Activated CD4-positive, CD25-positive, alpha-beta regulatory T cell treated with anti-CD3 and anti-CD28 coated beads, Interleukin-2, amount 50 U/mL, for 24 hours (primary cell): ENCODE measurements at regions not wholly inside any gene's neighbourhood (a gene's known extent, or its start where the extent isn't known, plus 50 kb on each side); places are given as distances from the start of the nearest gene placed in this dataset.

Experiments used
- ATAC-seq, 2 donors: fragments of 150-1000 bp; cut with Tn5 transposase; one replicate each; pipeline ENCODE4 v1.10.0; 2021; ENCODE audit warnings: mild to moderate bottlenecking in 1 of 2, moderate library complexity in 1 of 2

DNA sequence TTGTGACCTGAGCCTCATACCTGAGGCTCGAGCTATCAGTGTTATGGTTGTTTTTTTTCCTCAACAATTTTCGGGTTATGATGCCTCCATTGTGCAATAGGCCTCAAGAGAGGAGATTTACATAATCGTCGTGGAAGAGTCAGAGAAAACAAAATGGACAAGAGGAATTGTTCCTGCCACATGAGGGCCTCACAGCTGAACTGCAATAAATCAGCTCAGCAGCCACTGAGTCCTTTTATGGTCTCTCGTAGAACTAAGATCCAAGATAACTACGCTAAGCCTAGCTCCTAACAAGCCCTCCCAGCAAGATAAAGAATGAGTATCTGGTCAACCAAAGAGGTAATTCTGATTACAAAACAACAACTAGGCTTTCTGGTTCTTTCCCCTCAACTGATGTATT lies 336.8 kb downstream of the WDR11 start:
- ATAC-seq, result no peak

DNA sequence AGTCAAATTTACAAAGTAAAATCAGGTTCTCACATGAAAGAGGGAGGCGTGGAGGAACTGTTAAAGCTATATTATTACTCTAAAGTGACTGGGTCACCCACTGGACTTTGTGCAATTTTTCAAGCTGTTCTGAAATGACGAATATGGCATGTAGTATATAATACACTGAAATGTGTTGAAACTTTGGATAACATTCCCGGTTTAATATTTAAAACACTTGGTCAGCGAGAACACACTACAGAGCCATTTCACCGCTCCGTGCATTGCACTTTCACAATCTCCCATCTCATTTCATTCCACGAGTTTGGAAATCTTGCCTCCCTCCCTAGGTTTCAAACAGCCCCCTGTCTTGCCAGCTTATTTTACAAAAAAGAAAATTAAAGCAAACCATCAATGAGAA lies 337.9 kb downstream of the WDR11 start:
- ATAC-seq, result no peak

DNA sequence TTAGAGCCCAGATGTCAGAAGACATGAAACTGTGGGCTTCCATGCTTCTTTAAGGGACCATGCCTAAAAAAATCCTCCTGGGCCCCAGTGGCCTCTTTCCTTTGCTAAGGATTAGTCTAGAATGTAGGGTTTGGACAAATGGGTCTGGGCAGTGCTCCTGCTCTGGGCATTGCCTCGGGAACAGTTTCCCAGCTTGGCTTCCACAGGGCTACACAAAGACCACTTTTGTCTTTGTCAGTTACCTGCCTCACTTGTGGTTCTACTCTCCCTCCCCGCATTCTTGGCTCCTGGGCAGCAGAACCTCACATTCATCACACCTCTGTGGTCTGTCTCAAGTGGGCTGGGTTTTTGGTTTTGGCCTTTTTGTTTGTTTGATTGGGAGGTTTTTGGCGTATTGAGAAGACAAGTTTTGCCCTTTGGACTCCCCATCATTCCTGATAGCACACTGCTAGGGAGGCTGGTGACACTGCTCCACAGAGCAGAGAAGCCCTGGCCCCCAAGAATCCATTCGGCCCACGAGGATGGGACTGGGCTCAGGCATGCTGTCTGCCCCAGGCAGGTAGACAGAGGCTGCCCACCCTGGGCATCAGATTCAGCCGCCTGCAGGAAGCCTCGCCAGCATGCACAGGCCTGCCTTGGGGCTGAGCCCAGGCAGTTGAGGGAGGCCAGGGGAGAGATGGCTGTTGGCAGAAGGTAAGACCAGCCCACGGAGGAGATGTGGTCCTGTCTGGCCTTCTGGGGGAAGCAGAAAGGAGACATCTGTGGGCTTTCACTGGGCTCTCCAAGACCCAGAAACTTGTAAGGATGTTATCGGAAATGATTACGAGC lies 343.7 kb downstream of the WDR11 start:
- ATAC-seq, result no peak

DNA sequence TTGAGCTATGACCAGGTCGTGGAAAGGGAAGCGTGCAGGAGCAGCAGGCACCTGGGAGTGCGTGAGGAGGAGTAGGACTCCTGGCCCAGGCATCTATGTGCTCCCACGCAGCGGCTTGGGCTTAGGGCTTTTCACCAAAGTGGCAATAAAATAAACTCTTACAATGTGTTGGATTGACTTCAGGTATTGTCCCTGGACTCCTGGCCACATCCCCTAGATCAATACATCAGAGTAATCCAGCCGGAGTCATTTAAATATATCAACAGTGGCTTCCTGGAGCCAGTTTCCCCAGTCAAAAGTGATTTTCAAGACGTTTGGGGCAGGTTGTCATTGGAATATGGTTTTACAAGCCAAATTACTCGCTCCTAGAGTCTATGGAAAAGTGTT lies 344.4 kb downstream of the WDR11 start:
- ATAC-seq, result no peak

DNA sequence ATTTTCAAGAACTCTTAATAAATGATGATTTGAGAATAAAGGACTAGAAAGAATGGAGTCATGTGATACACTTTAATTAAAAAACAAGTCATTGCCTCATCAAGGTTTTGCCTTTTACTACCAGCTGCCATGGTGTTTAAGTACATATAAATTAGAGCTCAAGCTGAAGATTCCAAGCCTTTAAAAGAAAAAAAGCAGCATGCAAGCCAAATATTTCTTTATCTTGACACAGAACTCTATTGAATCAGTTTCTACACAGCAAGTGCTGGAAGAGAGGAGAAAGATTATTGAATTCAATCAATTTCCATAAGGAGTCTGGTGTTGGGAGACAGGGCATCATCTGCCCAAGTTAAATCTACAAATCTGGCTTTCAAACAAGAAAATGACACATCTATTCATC lies 347.9 kb downstream of the WDR11 start:
- ATAC-seq, result no peak

DNA sequence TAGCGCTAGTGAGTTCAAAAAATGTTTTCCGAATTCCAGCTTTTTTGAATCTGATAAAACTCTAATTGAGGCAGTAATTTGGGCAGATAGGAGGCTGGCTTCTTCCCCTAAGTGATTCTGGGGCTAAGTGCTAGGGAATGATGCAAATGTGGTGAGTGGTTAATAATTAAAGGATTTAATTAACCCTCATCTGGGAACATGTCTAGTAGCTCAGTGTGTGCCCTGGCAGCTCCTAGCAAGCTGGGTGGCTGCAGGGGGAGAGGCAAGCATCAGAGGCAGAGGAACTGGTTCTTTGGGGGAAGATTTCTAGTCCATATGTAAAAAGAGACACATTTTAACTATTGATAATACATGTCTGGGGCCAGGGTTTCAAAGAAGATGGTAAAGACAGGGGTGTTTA lies 354.5 kb downstream of the WDR11 start:
- no peak for ATAC-seq

DNA sequence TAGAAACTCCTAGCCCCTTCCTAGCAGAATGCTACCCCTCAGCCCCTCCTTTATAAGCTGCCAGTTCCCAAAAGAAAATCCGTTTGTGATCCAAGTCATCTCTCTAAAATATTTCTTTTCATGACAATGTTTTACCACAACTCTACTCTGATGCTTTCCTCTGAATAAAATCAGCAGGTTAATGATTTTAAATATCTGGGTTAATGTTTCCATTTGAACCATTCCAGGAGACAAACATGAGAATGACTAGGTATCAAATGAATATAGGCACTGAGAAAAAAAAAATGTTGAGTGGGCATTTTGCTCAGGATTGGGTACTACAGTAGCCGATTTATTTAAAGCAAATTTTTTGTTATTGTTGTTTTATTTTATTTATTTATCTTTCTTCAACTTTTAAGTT lies 360.3 kb downstream of the WDR11 start:
- no peak for ATAC-seq

DNA sequence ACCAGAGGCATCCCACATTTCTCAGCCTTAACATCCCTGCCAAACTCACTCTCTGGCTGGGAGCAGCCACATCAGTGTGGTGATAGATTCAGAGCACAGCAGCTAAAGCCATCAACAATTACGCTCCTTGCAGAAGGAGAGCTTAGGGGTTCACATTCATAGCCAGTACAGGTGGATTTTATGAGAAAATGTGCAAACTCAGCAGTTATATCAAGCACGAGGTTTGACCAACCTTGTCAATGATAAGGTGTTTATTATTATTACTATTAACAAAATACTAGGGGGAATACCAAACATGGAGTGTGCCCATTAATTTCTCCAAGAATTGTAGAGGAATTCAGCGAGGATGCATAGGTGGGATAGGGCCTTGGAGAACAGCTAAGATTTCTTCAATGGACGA lies 362.3 kb downstream of the WDR11 start:
- no peak for ATAC-seq

DNA sequence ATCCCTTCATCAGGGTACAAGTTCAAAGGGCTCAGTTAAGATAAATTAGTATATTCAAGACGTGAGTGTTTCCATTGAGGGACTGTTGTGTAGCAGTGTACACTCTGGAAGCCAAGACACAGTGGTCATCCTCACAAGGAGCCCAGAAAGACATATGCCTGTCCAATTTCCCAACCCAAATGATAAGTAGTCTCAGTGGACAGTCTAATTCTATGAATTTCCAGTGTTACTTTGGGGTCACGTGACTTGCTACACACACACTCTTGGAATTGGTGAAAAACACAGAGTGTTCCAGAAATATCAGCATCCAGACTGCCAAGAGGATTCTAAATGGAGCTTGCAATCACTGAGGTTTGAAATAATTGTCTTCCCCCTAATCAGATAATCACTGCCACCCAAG lies 365.1 kb downstream of the WDR11 start:
- ATAC-seq, result no peak

DNA sequence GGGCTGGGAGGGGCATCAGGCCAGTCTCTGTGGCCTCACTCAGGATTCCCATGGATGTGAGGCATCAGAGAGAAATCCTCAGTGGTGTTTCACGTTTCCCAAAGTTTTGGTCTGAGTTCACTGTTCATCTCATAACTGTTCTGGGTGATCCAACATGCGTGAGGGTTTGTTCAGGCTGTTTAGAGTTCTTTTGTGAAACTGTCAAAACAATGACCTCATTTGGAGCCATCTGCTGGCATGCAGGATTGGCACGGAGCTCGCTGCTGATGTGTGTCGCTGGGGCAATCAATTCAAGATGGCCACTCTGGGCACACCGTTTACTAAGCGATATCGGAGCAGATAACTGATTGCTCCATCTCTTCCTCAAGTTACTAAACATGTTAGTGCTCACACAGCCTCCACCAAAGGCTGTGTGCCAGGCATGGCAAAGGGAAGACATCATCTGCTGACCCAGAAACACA lies 365.6 kb downstream of the WDR11 start:
- no peak for ATAC-seq

- ATAC-seq, result no peak
These were observed 366.2 kb downstream of the WDR11 start for GRCh38 chr10:121217331-121217730.

DNA sequence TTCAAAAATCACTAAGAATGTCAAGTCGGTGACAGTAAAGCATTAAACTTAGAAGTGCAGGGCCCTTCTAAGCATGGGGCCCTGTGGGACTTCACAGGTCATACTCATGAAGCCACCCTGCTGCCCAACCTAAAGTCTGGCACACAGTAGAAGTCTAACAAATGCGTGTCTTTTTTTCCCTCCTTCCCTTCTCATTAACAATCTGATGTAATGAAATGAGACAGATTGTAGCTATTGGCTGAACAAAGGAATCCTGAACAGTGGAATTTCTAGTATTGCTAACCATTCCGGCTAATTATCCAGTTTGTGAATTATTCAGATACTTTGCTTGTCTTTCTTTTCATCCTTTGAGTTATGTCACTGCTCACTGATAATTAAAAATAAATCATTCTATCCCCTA lies 369.9 kb downstream of the WDR11 start:
- ATAC-seq, result no peak

- ATAC-seq, result no peak
These were observed 370.8 kb downstream of the WDR11 start for GRCh38 chr10:121221991-121222390.

DNA sequence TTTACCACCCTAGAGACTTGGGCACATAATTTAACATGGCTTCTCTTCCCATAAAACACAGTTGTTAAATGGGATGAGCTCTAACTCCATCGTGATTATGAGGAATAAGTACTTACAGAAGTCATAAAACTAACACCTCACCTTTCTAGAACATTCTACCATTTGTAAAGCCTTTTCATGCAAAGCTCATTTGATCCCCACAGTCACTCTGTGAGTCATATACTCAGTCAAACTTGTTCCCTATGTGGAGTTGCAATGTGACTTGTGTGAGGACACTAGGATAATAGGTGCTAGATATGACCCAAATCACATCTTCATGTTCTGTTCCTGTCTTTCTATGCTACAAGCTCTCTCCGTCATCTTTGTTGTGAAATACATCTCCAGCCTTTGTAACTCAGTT lies 371.7 kb downstream of the WDR11 start:
- ATAC-seq, result no peak

DNA sequence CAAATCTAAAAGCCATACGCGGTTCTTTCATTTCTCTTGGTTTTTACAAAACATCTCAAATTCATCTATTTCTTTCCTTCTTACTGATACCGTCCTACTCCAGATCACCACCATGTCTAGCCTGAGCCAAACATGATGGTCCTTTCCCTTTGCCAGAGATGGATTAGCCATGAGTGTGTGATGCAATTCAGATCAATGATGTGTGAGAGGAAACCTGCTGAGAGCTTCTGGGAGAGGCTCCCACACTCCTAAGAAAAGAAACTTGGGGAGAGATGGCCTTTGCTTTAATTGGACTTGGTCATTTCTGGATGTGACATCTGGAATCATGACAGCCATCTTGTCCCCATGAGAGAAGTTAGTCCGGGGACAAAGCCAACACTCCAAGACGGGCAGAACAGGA lies 367.2 kb downstream of the FGFR2 start:
- no peak for ATAC-seq

DNA sequence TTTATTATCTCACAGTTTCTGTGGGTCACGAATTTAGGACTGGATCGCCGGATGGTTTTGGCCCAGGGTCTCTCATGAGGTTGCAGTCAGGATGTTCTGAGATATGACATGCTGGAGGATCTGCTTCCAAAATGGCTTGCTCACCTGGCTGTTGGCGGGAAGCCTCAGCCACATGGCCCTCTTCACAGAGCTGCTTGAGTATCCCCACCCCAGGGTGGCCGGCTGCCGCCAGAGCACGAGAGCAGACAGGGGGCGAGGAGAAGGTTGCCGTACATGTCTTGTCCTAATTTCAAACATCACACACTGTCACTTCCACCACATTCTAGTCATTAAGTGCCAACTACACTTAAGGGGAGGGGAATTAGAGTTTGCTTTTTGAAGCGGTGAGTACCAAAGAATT lies 365.8 kb downstream of the FGFR2 start:
- ATAC-seq, result no peak

GRCh38 chr10:121235692-121236091 lies 362.6 kb downstream of the FGFR2 start:
- no peak for ATAC-seq

- no peak for ATAC-seq
These were observed 361.6 kb downstream of the FGFR2 start for GRCh38 chr10:121236621-121237020.

GRCh38 chr10:121237718-121238117 lies 360.5 kb downstream of the FGFR2 start:
- ATAC-seq, result no peak

- no peak for ATAC-seq
These were observed 358.2 kb downstream of the FGFR2 start for GRCh38 chr10:121240011-121240410.

DNA sequence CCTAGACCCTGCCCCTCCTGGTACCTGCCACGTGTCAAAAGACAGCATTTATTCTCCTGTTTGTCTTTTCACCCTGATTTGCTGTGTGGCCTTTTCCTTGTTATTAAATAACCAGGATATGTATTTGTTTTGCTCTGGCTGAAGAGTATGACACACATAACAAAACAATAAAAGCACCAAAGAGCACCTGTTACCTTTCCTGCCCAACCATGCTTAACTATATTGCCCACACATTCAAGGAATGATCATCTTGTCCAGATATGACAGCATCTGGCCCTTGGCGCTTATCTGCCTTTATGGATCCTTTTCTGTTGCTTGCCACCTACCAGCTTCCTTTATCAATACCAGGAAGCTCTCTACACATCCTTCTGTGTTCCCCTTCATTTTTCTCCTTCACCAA lies 357.7 kb downstream of the FGFR2 start:
- ATAC-seq, result no peak

DNA sequence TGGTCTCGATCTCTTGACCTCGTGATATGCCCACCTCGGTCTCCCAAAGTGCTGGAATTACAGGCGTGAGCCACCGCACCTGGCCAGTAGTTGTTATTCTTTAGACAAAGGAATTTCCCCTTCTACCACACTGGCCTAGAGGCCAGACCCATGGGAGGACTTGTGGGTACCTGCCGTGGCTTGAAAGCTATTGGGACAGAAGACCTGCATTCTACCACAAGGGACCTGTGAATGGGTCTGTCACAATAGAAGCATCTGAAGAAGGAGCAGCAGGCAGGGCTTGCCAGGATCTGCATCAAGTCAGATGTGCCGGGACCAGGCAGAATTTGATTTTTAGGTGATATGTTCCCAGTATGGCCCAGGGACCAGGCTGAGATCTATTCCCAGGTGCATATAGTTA lies 356.9 kb downstream of the FGFR2 start:
- ATAC-seq, result no peak

- ATAC-seq, result no peak
These were observed 355.3 kb downstream of the FGFR2 start for GRCh38 chr10:121242741-121243608.

GRCh38 chr10:121243609-121244241 lies 354.5 kb downstream of the FGFR2 start:
- no peak for ATAC-seq
